ENCODE measurements at regions not wholly inside any gene's neighbourhood (a gene's known extent, or its start where the extent isn't known, plus 50 kb on each side); places are given as distances from the start of the nearest gene placed in this dataset.
"Not testable (repeated sequence)": the region's sequence is repeated elsewhere in the genome, so short reads cannot be mapped to it uniquely, and the experiment has no call there.

- not testable (repeated sequence) for H3K4me3 Mint-ChIP-seq; H3K4me1 ChIP-seq; H2AFZ ChIP-seq (replicated peaks); H3K9me3 Mint-ChIP-seq; H3K27ac Mint-ChIP-seq; H3K79me2 ChIP-seq (ENCODE audit: low read depth); H3K9me3 ChIP-seq (ENCODE audit: low read depth); DNase-seq (ENCODE audit: low spot score); H3K36me3 Mint-ChIP-seq; H3K4me2 ChIP-seq; H3K27ac ChIP-seq; H3K9ac ChIP-seq; H3K36me3 ChIP-seq; H3K4me3 ChIP-seq; H4K20me1 ChIP-seq (ENCODE audit: low read depth); H3K27me3 Mint-ChIP-seq (ENCODE audit: insufficient read depth, low read depth); H3F3A ChIP-seq (ENCODE audit: low read depth); H3K27me3 ChIP-seq; H3K4me1 Mint-ChIP-seq
These were observed 339.3 kb upstream of the SPATA31A3 start for GRCh38 chr9:67331634-67332033.

GRCh38 chr9:67313409-67313808, 321.1 kb upstream of the SPATA31A3 start:
- H3K27me3 ChIP-seq; DNase-seq (ENCODE audit: low spot score); H3K79me2 ChIP-seq (ENCODE audit: low read depth); H4K20me1 ChIP-seq (ENCODE audit: low read depth); H3K4me2 ChIP-seq; H3K4me1 Mint-ChIP-seq; H3K4me3 ChIP-seq; H3K27ac ChIP-seq; H3K4me1 ChIP-seq; H3F3A ChIP-seq (ENCODE audit: low read depth); H3K36me3 Mint-ChIP-seq; H3K27me3 Mint-ChIP-seq (ENCODE audit: insufficient read depth, low read depth); H3K36me3 ChIP-seq; H3K4me3 Mint-ChIP-seq; H2AFZ ChIP-seq (replicated peaks); H3K27ac Mint-ChIP-seq; H3K9me3 ChIP-seq (ENCODE audit: low read depth); H3K9ac ChIP-seq; H3K9me3 Mint-ChIP-seq: not testable (repeated sequence)

DNA sequence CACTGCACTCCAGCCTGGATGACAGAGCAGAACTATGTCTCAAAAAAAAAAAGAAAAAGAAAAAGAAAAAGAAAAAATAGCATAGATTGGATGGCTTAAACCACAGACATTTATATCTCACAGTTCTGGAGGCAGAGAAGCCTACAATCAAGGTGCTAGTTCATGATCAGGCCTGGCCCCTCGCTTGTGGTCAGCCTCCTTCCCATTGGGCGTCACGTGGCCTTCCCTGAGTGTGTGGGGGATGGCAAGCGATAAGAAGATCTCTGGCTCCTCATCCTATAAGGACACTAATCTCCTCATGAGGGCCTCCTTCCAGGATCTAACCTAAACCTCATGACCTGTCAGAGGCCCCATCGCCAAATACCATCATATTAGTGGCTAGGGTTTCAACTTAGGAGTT, 320.2 kb upstream of the SPATA31A3 start:
- H3F3A ChIP-seq (ENCODE audit: low read depth); H3K4me3 ChIP-seq; H2AFZ ChIP-seq (replicated peaks); H3K9ac ChIP-seq; H3K27me3 Mint-ChIP-seq (ENCODE audit: insufficient read depth, low read depth); H3K27me3 ChIP-seq; H3K4me1 Mint-ChIP-seq; H3K4me1 ChIP-seq; H3K9me3 Mint-ChIP-seq; H3K9me3 ChIP-seq (ENCODE audit: low read depth); H3K4me3 Mint-ChIP-seq; H3K79me2 ChIP-seq (ENCODE audit: low read depth); H4K20me1 ChIP-seq (ENCODE audit: low read depth); DNase-seq (ENCODE audit: low spot score); H3K4me2 ChIP-seq; H3K27ac Mint-ChIP-seq; H3K36me3 ChIP-seq; H3K36me3 Mint-ChIP-seq; H3K27ac ChIP-seq: not testable (repeated sequence)

GRCh38 chr9:67307109-67307508, 314.8 kb upstream of the SPATA31A3 start:
- H3K4me3 Mint-ChIP-seq; H3K9me3 ChIP-seq (ENCODE audit: low read depth); H3K27me3 ChIP-seq; DNase-seq (ENCODE audit: low spot score); H3K4me2 ChIP-seq; H3K4me1 ChIP-seq; H2AFZ ChIP-seq (replicated peaks); H4K20me1 ChIP-seq (ENCODE audit: low read depth); H3K27ac ChIP-seq; H3K4me1 Mint-ChIP-seq; H3F3A ChIP-seq (ENCODE audit: low read depth); H3K36me3 Mint-ChIP-seq; H3K79me2 ChIP-seq (ENCODE audit: low read depth); H3K36me3 ChIP-seq; H3K9me3 Mint-ChIP-seq; H3K27me3 Mint-ChIP-seq (ENCODE audit: insufficient read depth, low read depth); H3K4me3 ChIP-seq; H3K27ac Mint-ChIP-seq; H3K9ac ChIP-seq: not testable (repeated sequence)

- not testable (repeated sequence) for H4K20me1 ChIP-seq (ENCODE audit: low read depth); H3K27ac Mint-ChIP-seq; H3K4me3 ChIP-seq; H3K4me2 ChIP-seq; H3K36me3 Mint-ChIP-seq; H3K36me3 ChIP-seq; H3K27ac ChIP-seq; H3K27me3 ChIP-seq; H3F3A ChIP-seq (ENCODE audit: low read depth); H3K79me2 ChIP-seq (ENCODE audit: low read depth); DNase-seq (ENCODE audit: low spot score); H3K9me3 Mint-ChIP-seq; H3K4me1 Mint-ChIP-seq; H3K4me3 Mint-ChIP-seq; H3K4me1 ChIP-seq; H3K9me3 ChIP-seq (ENCODE audit: low read depth); H2AFZ ChIP-seq (replicated peaks); H3K9ac ChIP-seq; H3K27me3 Mint-ChIP-seq (ENCODE audit: insufficient read depth, low read depth)
These were observed 296.4 kb upstream of the SPATA31A3 start for GRCh38 chr9:67288797-67289196.

DNA sequence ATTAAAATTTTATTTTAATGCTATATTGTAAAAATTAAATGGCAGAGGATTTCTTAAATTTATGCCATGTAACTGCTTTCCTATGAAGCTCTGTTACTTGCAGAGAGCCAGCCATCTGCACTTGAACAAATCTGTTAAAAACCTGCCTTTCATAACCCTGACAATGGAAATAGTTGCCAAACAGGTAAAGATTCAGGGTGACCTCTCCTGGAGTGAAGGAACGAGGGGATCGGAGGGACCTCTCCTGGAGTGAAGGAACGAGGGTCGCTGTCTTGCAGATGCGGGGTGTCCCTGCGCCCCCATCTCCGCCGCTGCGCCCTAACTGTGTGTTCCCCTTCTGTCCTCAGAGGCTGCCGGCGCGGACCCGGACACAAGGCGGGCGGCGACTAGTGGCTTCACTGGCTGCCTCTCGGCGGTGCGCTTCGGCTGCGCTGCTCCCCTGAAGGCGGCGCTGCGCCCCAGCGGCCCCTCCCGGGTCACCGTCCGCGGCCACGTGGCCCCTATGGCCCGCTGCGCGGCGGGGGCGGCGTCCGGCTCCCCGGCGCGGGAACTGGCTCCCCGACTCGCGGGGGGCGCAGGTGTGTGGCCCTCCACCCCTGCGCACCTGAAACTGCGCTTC, 295.9 kb upstream of the SPATA31A3 start:
- not testable (repeated sequence) for H3K27ac Mint-ChIP-seq; H3K27me3 ChIP-seq; H3K27ac ChIP-seq; H3K79me2 ChIP-seq (ENCODE audit: low read depth); H3K4me1 ChIP-seq; H4K20me1 ChIP-seq (ENCODE audit: low read depth); H3K4me3 Mint-ChIP-seq; H3K4me1 Mint-ChIP-seq; H2AFZ ChIP-seq (replicated peaks); H3K36me3 ChIP-seq; H3K4me2 ChIP-seq; DNase-seq (ENCODE audit: low spot score); H3F3A ChIP-seq (ENCODE audit: low read depth); H3K4me3 ChIP-seq; H3K9me3 ChIP-seq (ENCODE audit: low read depth); H3K9me3 Mint-ChIP-seq; H3K27me3 Mint-ChIP-seq (ENCODE audit: insufficient read depth, low read depth); H3K9ac ChIP-seq; H3K36me3 Mint-ChIP-seq

GRCh38 chr9:67284299-67284698, 291.9 kb upstream of the SPATA31A3 start:
- not testable (repeated sequence) for H3K36me3 Mint-ChIP-seq; H3K27me3 ChIP-seq; H3K27ac Mint-ChIP-seq; H3K4me2 ChIP-seq; DNase-seq (ENCODE audit: low spot score); H3K9me3 ChIP-seq (ENCODE audit: low read depth); H4K20me1 ChIP-seq (ENCODE audit: low read depth); H3K36me3 ChIP-seq; H3K4me3 ChIP-seq; H3K27me3 Mint-ChIP-seq (ENCODE audit: insufficient read depth, low read depth); H3K4me3 Mint-ChIP-seq; H3K79me2 ChIP-seq (ENCODE audit: low read depth); H3K9me3 Mint-ChIP-seq; H3K4me1 Mint-ChIP-seq; H3F3A ChIP-seq (ENCODE audit: low read depth); H3K27ac ChIP-seq; H2AFZ ChIP-seq (replicated peaks); H3K4me1 ChIP-seq; H3K9ac ChIP-seq

DNA sequence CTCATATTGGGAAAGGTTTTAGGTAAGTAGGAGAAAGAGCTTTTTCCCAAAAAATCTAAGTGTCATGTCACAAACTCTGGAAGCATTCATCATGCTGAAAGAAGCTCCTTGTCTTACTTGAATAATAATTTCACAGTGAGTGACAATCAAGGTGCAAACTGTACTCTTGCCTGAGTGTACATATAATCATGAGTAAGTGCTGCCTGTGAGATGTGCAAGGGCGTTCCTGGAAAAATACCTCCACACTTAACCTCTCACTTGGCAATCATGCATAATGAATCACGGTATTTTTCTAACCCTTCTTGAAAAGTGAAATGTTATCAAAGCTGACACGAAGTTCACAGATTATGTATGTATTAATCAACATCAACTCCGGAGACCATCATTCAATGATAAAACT, 289.2 kb upstream of the SPATA31A3 start:
- not testable (repeated sequence) for H3K36me3 Mint-ChIP-seq; H3K4me1 Mint-ChIP-seq; H3K9ac ChIP-seq; H3K4me3 Mint-ChIP-seq; H3K79me2 ChIP-seq (ENCODE audit: low read depth); H3K4me1 ChIP-seq; DNase-seq (ENCODE audit: low spot score); H3F3A ChIP-seq (ENCODE audit: low read depth); H3K27me3 Mint-ChIP-seq (ENCODE audit: insufficient read depth, low read depth); H3K4me2 ChIP-seq; H4K20me1 ChIP-seq (ENCODE audit: low read depth); H3K9me3 ChIP-seq (ENCODE audit: low read depth); H3K9me3 Mint-ChIP-seq; H2AFZ ChIP-seq (replicated peaks); H3K27ac Mint-ChIP-seq; H3K4me3 ChIP-seq; H3K27ac ChIP-seq; H3K36me3 ChIP-seq; H3K27me3 ChIP-seq
